ENCODE measurements at regions not wholly inside any gene's neighbourhood (a gene's known extent, or its start where the extent isn't known, plus 50 kb on each side); places are given as distances from the start of the nearest gene placed in this dataset.

DNA sequence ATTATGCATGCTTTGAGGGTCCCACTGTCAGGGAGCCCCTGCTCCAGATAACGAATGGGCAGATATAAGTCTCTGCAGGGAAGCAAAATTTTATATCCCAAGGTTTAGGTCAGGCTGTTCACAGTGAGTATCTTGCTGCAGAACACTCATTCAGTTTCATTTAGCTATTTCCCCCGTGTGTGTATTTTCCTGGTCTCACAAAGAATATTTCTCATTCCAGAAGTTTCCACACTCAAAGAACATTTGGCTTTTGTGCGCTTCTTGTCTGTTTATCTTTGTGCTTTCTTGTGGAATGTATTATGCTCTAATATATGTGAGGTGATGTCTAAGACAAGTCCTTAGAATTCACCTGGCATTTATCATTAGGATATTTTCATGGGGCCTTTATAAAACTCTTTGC is 140.4 kb upstream of the MMADHC start:
- TF ChIP-seq, protein P1, sequence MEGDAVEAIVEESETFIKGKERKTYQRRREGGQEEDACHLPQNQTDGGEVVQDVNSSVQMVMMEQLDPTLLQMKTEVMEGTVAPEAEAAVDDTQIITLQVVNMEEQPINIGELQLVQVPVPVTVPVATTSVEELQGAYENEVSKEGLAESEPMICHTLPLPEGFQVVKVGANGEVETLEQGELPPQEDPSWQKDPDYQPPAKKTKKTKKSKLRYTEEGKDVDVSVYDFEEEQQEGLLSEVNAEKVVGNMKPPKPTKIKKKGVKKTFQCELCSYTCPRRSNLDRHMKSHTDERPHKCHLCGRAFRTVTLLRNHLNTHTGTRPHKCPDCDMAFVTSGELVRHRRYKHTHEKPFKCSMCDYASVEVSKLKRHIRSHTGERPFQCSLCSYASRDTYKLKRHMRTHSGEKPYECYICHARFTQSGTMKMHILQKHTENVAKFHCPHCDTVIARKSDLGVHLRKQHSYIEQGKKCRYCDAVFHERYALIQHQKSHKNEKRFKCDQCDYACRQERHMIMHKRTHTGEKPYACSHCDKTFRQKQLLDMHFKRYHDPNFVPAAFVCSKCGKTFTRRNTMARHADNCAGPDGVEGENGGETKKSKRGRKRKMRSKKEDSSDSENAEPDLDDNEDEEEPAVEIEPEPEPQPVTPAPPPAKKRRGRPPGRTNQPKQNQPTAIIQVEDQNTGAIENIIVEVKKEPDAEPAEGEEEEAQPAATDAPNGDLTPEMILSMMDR (IDR thresholded peaks at IDR 0.05): no peak
- no peak for TF ChIP-seq POLR2A (IDR thresholded peaks at IDR 0.05)
